Spleen (tissue), 11 donors: ENCODE measurements at regions not wholly inside any gene's neighbourhood (a gene's known extent, or its start where the extent isn't known, plus 50 kb on each side); places are given as distances from the start of the nearest gene placed in this dataset.

Experiments
- DNase-seq: peaks from one replicate; pipeline ENCODE4 v3.0.0-alpha.2; 2020
- H3K27ac ChIP-seq, 8 donors: fragments of 200-600 bp; sonication (generic) in 7 of 8; 1 replicate in 4 of 8; 2 replicates in 4 of 8; pipeline versions ENCODE4 v1.5.0 to v1.8.0; 2016 to 2021; ENCODE audit warnings: inconsistent platforms in 4 of 8, mild to moderate bottlenecking in 4 of 8, moderate library complexity in 1 of 8
- H3K27me3 ChIP-seq, 7 donors: fragments of 200-600 bp; sonication (generic) in 6 of 7; replicated peaks in 1 of 7; 1 replicate in 4 of 7; 2 replicates in 3 of 7; pipeline versions ENCODE4 v1.5.0 to v1.8.0; 2016 to 2021; ENCODE audit warnings: inconsistent platforms in 3 of 7, mild to moderate bottlenecking in 1 of 7
- H3K36me3 ChIP-seq, 6 donors: fragments of 200-600 bp; sonication (generic) in 5 of 6; 1 replicate in 4 of 6; 2 replicates in 2 of 6; pipeline versions ENCODE4 v1.5.0 to v1.8.0; 2016 to 2021; ENCODE audit warnings: inconsistent platforms in 2 of 6
- H3K4me1 ChIP-seq, 6 donors: fragments of 200-600 bp; sonication (generic) in 5 of 6; 1 replicate in 3 of 6; 2 replicates in 3 of 6; pipeline versions ENCODE4 v1.5.0 to v1.8.0; 2016 to 2021; ENCODE audit warnings: inconsistent platforms in 3 of 6
- H3K4me3 ChIP-seq, 8 donors: fragments of 200-600 bp; sonication (generic) in 7 of 8; 1 replicate in 4 of 8; 2 replicates in 4 of 8; pipeline versions ENCODE4 v1.5.0 to v1.8.0; 2016 to 2021; ENCODE audit warnings: inconsistent platforms in 4 of 8, mild to moderate bottlenecking in 4 of 8, moderate library complexity in 2 of 8
- H3K9me3 ChIP-seq, 8 donors: fragments of 200-600 bp; sonication (generic) in 7 of 8; 1 replicate in 4 of 8; 2 replicates in 4 of 8; pipeline versions ENCODE4 v1.5.0 to v1.8.0; 2016 to 2021; ENCODE audit warnings: inconsistent platforms in 4 of 8
- CTCF ChIP-seq, 11 experiments: fragments of 200-600 bp in 7 of 11; fragments of 450-650 bp in 4 of 11; sonication (generic) in 4 of 11; IDR thresholded peaks in 8 of 11; conservative IDR thresholded peaks in 3 of 11; 1 replicate in 7 of 11; 2 replicates in 4 of 11; pipeline versions ENCODE4 v1.4.0 to v1.8.0; 2016 to 2021; ENCODE audit warnings: antibody characterized with exemption in 11 of 11, inconsistent platforms in 4 of 11, mild to moderate bottlenecking in 1 of 11
- POLR2A ChIP-seq, 3 donors: fragments of 450-650 bp; IDR thresholded peaks; one replicate each; pipeline ENCODE4 v1.5.1; 2017; ENCODE audit warnings: antibody characterized with exemption in 3 of 3, mild to moderate bottlenecking in 1 of 3
- POLR2AphosphoS5 ChIP-seq, 3 donors: sonication (generic); formaldehyde crosslinking; IDR thresholded peaks; one replicate each; pipeline ENCODE4 v1.5.1; 2017; ENCODE audit warnings: antibody characterized with exemption in 3 of 3
- WGBS, 5 donors: extraction: QIAGEN DNeasy Blood & Tissue Kit in 3 of 5; methylation state at CpG; one replicate each; pipeline versions ENCODE4 v1.1.5 to v1.1.7; 2013 to 2018; 5-methylcytosine and 5-hydroxymethylcytosine counted together
- intact Hi-C: fragments of 100-400 bp; cut with DNase I; formaldehyde crosslinking; loops from one replicate; pipeline ENCODE4 v1.15.0; 2023; ENCODE audit warnings: low total_unique reads
- donor health status: healthy with polysubstance abuse.
- donor health status: DM: no; HTN: no; CAD: no; lungs with moderate emphysema.
- donor health status: DM: no; HTN: no; CAD: no.
- donor health status: Bipolar disorder and iron deficiency.
- donor health status: healthy.
- donor health status: DM: no; HTN: no; CAD: no.
- donor health status: DM: yes; HTN: yes; CAD: no.

GRCh38 chr1:14245954-14246353 is 352.5 kb upstream of the KAZN start:
- WGBS, 5 donors: 83 to 98% (median 88%) methylated on average over 2 of the region's 2 CpGs
- intact Hi-C loops: no loop called here

GRCh38 chr1:14246471-14246870 is 352.0 kb upstream of the KAZN start:
- intact Hi-C loops: no loop called here
- TF ChIP-seq POLR2AphosphoS5 (IDR thresholded peaks at IDR 0.05): no peak
- TF ChIP-seq POLR2A (IDR thresholded peaks at IDR 0.05): no peak
- Histone ChIP-seq H3K4me1 (no peaks in the 10 kb centered on the region), H3K27me3 (peaks cover 0 to 17% (median 0%) of the 10 kb centered on the region in 7 donors), H3K4me3 (no peak overlapping the region), H3K27ac (no peak overlapping the region), H3K36me3 (no peaks in the 10 kb centered on the region), H3K9me3 (no peaks in the 10 kb centered on the region)
- DNase-seq: no peak
- 84 to 94% (median 89%) methylated on average over 5 of the region's 5 CpGs for WGBS, 5 donors

More at GRCh38 chr1:14245954-14246353, 352.5 kb upstream of the KAZN start:
- DNase-seq: no peak
- TF ChIP-seq CTCF (IDR thresholded peaks at IDR 0.05 in 8 of 11, conservative IDR thresholded peaks at IDR 0.05 in 3 of 11) (no peak), POLR2AphosphoS5 (IDR thresholded peaks at IDR 0.05) (no peak), POLR2A (IDR thresholded peaks at IDR 0.05) (no peak)
- no peaks in the 10 kb centered on the region for H3K4me1 ChIP-seq
- H3K36me3 ChIP-seq: no peaks in the 10 kb centered on the region
- no peak overlapping the region for H3K4me3 ChIP-seq
- H3K27ac ChIP-seq: no peak overlapping the region
- H3K9me3 ChIP-seq: no peaks in the 10 kb centered on the region
- peaks cover 0 to 17% (median 0%) of the 10 kb centered on the region in 7 donors for H3K27me3 ChIP-seq

- DNase-seq: no peak
- no peaks in the 10 kb centered on the region for H3K9me3 ChIP-seq
- 72 to 78% (median 76%) methylated on average over 6 of the region's 6 CpGs for WGBS, 5 donors
- no peaks in the 10 kb centered on the region for H3K36me3 ChIP-seq
- TF ChIP-seq POLR2A (IDR thresholded peaks at IDR 0.05): no peak
- no peak for TF ChIP-seq CTCF (IDR thresholded peaks at IDR 0.05 in 8 of 11, conservative IDR thresholded peaks at IDR 0.05 in 3 of 11)
- TF ChIP-seq POLR2AphosphoS5 (IDR thresholded peaks at IDR 0.05): no peak
- peaks cover 0 to 17% (median 0%) of the 10 kb centered on the region in 7 donors for H3K27me3 ChIP-seq
- no peak overlapping the region for H3K27ac ChIP-seq
- no peak overlapping the region for H3K4me3 ChIP-seq
- H3K4me1 ChIP-seq: no peaks in the 10 kb centered on the region
- intact Hi-C loops: no loop called here
Observed at GRCh38 chr1:14247666-14248065, 350.8 kb upstream of the KAZN start.

- Histone ChIP-seq H3K36me3 (no peaks in the 10 kb centered on the region), H3K27ac (no peak overlapping the region), H3K9me3 (peaks cover 0 to 5% (median 0%) of the 10 kb centered on the region in 8 donors), H3K4me3 (no peak overlapping the region), H3K4me1 (peaks cover 0 to 10% (median 0%) of the 10 kb centered on the region in 6 donors), H3K27me3 (peaks cover 0 to 6% (median 0%) of the 10 kb centered on the region in 7 donors)
- no peak for DNase-seq
- intact Hi-C loops: no loop called here
- no peak for TF ChIP-seq POLR2A (IDR thresholded peaks at IDR 0.05)
- no peak for TF ChIP-seq CTCF (IDR thresholded peaks at IDR 0.05 in 8 of 11, conservative IDR thresholded peaks at IDR 0.05 in 3 of 11)
- no peak for TF ChIP-seq POLR2AphosphoS5 (IDR thresholded peaks at IDR 0.05)
- 84 to 94% (median 86%) methylated on average over 2 of the region's 2 CpGs for WGBS, 5 donors
Observed at GRCh38 chr1:14251871-14252270, 346.6 kb upstream of the KAZN start.

GRCh38 chr1:14253676-14254075 is 344.8 kb upstream of the KAZN start:
- Histone ChIP-seq H3K27me3 (peaks cover 0 to 5% (median 0%) of the 10 kb centered on the region in 7 donors), H3K4me3 (no peak overlapping the region), H3K4me1 (peaks cover 0 to 10% (median 0%) of the 10 kb centered on the region in 6 donors), H3K9me3 (peaks cover 0 to 6% (median 0%) of the 10 kb centered on the region in 8 donors), H3K36me3 (no peaks in the 10 kb centered on the region), H3K27ac (no peak overlapping the region)
- TF ChIP-seq CTCF (IDR thresholded peaks at IDR 0.05 in 8 of 11, conservative IDR thresholded peaks at IDR 0.05 in 3 of 11) (no peak), POLR2A (IDR thresholded peaks at IDR 0.05) (no peak), POLR2AphosphoS5 (IDR thresholded peaks at IDR 0.05) (no peak)
- intact Hi-C loops: no loop called here
- 78 to 86% (median 81%) methylated on average over 7 of the region's 7 CpGs for WGBS, 5 donors
- DNase-seq: no peak
